Inferior parietal cortex (tissue), 1 donor: ENCODE measurements at regions not wholly inside any gene's neighbourhood (a gene's known extent, or its start where the extent isn't known, plus 50 kb on each side); places are given as distances from the start of the nearest gene placed in this dataset.
A peak's percentile ranks its signal among the peaks of the same experiment; 100 is the strongest.

Source experiments
- DNase-seq: peaks from one replicate; pipeline ENCODE4 v3.0.0-alpha.2; 2016; ENCODE audit errors: extremely low spot score

GRCh38 chr6:2502998-2503674 lies 247.6 kb downstream of the MYLK4 start:
- no peak for DNase-seq

DNA sequence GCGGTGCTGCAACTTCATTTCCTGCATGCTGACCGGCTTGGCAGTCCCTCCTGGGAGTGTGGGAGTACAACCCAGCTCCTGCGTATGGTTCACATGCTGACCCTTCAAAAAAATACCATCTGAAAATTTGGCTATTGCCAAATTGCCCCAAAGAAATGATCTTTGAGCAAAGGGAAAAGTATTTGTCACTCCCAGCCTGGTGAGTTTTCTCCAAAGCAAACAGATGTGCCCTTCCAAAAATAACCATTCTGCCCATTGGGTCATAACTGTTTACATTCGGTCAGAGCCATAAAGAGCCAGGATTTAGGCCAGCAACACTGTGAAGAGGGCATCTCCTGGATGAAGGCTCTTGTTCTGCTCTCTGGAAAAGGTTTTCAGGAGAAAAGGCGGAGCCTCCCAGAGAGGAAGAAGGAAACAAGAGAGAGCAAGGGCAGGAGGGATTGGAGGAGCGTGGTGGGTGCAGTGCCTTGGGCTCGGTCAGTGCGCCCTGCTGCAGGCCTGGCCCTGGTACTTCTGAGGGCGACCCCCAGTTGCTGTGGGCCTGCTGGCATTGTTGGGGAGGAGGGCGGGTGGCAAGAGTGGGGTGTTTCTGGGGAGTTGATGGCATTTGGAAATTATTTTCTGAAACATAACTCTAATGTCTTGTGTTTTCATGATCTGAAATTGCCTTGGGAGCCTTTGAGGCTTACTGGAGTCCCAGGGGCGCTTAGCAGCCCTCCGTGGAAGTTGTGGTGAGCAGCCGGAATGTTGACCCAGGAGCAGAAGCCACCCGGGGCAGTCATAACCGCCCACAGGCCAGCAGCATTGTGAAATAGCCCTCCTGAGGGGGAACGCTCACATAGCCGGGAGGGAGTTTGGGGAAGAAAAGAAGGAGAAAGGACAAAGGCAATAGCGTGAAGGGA lies 248.4 kb downstream of the MYLK4 start:
- DNase-seq, result no peak

DNA sequence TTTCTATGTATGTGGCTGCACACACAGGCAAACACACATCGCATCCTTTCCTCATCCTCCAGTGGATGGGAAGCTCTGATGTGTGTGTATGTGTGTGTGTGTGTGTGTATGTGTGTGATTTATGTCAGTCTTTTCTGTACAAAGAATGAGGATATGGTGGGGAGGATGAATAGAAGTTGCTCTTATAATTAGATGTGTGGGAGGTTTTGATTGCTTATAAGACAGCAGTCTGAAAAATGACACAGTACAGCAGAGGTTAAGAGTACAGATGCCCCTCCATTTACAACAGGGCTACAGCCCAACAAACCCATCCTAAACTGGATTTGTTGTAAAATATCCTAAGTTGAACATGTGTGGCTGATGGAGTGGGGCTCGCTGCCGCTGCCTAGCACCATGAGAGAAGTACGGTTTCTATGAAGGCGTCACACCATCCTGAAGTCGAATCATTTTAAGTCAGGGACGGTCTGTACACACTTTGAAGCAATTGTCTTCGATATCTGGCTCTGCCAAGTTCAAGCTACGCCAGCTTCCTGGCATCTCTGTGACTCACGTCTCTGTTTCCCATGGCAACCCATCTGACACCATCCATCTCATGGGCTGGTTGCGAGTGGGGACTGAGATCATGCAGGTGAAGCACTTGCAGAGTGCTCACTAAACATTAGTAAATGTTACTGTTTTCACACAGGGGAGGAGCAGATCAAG lies 252.6 kb downstream of the MYLK4 start:
- no peak for DNase-seq

GRCh38 chr6:2496291-2496690 lies 250.9 kb upstream of the GMDS start:
- no peak for DNase-seq

DNA sequence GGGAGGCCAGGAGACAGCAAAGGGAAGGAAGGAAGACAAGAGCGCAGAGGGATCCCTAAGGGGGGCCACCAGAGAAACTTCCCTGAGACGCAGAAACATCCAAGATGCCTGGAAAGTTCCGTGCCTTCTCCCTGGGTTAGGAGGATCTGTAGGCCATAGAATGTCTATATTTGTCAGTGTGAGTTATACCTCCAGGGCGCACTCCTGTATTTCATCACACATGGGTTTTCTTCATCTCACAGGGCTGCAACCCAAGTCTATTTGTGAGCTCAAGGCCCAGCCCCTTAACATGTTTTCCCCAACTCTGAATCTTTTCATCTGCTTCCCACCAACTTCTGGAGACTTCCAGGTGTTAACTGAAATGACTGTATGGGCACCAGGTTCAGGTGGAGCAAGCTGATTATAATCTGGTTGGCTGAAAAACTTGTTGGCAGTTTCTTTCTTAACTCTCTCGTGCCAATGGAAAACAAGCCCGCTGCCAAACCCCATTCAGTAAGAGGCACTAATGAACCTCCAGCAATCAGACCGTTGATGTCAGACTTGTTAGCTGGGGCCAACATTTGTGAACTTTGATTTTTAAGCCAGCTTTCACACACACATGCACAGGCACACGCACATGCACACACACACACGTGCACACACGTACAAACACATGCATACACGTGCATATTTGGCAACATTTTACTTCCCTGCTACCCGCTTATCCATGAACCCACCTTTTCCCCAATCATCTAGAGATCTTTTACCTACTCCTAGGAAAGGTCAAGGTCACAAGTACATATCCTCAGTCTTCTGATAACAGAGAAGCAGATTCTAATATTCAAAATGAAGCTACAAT lies 247.5 kb upstream of the GMDS start:
- DNase-seq, result no peak

DNA sequence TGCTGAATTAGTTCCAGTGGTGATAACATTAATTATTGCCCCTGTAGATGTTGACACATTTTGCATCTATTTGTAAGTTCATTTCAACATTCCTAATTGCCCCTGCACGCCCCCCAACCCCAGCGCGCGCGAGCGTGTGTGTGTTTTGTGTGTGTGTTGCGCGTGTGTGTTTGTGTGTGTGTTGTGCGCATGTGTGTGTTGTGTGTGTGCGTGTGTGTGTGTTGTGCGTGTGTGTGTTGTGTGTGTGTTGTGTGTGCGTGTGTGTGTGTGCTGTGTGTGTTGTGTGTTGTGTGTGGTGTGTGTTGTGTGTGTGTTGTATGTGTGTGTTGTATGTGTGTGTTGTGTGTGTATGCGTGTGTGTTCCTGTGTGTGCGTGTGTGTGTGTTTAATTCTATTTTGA lies 245.7 kb upstream of the GMDS start:
- DNase-seq, result no peak

GRCh38 chr6:2488578-2488977 lies 243.2 kb upstream of the GMDS start:
- DNase-seq, result no peak

GRCh38 chr6:2485116-2485515 lies 239.7 kb upstream of the GMDS start:
- no peak for DNase-seq

DNA sequence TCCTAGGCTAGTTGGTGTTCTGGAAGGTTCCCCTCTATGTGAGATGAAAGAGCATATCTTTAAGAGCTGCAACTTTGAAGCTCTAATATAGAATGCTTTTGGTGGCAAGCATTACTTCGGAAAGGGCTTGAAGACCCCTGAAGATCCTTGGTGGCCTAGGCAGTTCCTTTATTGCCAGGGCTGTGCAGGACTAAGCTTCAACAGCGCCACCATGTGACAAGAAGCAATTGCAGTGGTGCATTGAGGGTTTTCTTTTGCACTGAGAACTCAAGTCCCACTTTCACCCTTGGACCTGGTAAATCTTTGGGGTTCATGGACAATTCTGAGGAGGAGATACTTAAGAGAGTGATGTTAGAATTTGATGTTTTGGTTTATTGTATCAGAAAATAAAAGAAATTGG lies 237.4 kb upstream of the GMDS start:
- DNase-seq, result no peak

DNA sequence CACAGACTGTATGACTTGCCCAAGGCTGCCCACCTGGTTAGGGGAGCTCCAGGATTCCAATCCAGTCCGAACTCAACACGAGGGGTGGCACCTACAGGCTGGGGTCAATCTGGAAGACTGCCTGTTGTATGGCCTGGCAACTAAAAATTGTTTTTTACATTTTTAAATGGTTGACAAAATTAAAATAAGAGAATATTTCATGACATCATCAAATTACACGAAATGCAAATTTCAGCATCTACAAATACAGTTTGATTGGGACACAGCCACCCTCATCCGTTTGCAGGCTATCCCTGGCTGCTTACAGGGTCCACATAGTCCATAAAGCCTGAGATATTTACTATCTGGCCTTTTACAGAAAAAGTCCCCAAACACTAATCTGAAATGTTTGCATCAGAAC lies 235.9 kb upstream of the GMDS start:
- no peak for DNase-seq

GRCh38 chr6:2480267-2480966 lies 235.0 kb upstream of the GMDS start:
- DNase-seq, result peak; percentile 58

GRCh38 chr6:2478200-2478599 lies 232.8 kb upstream of the GMDS start:
- no peak for DNase-seq

GRCh38 chr6:2477666-2478065 lies 232.3 kb upstream of the GMDS start:
- DNase-seq, result no peak

GRCh38 chr6:2477250-2477649 lies 231.8 kb upstream of the GMDS start:
- DNase-seq, result no peak

DNA sequence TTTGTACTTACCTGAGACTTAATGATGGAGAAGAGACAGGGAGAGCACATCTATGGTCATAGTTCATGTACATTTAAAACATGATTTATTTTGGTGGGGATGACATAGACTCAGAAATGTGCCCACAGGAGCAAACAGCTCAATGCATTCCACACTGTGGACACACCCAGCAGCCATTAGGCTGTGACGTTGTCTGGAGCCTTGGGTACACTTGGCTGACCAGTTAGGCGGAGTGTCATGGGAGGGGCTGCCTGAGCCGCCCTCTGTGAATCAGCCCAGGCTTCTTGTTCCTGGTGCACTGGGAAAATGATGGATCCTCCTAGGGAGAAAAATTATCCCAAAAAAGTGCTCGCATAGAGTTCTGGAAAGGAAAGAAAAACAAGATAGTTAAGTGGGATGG lies 231.0 kb upstream of the GMDS start:
- DNase-seq, result no peak

DNA sequence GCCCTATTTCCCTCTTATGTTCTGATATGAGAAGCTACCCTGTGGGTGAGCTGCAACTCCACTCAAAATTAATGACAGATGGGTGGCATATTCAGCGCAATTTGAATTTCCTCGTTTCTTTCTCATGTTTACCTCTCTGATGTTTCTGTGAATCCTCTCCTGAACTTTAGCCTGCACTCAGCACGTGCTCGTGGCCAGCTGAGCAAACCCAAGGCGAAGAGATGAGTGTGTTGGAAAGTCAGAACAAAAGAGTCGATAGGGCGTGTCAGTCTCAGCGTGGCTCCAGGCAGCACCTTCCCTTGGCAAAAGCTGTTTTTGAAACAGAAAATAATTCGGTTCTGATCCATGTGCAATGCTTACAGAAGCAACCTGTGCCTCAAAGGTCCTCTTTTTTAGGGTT lies 226.1 kb upstream of the GMDS start:
- no peak for DNase-seq

GRCh38 chr6:2469428-2469827 lies 224.0 kb upstream of the GMDS start:
- no peak for DNase-seq

- DNase-seq, result no peak
These were observed 223.2 kb upstream of the GMDS start for GRCh38 chr6:2468601-2468955.

DNA sequence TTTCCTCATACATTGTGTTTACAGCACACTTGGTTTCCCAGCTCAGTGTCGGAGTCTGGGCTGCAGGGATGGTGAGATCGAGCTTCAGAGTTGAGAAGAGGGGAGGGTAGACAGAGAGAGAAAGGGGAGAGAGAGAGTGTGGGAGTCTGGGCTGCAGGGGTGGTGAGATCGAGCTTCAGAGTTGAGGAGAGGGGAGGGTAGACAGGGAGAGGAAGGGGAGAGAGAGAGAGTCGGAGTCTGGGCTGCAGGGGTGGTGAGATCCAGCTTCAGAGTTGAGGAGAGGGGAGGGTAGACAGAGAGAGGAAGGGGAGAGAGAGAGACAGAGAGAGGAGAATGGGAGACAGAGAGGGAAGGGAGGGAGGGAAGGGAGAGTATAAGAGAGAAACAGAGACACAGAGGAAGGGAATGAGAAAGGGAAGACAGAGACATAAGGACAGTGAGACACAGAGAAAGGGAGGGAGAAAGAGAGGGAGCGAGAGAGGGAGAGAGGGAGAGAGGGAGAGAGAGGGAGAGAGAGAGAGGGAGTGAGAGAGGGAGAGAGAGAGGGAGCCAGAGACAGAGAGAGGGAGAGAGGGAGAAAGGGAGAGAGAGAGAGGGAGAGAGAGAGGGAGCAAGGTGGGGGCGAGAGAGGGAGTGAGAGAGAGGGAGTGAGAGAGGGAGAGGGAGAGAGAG lies 222.7 kb upstream of the GMDS start:
- DNase-seq, result no peak

- DNase-seq, result no peak
These were observed 219.9 kb upstream of the GMDS start for GRCh38 chr6:2465336-2465735.

GRCh38 chr6:2464641-2465040 lies 219.2 kb upstream of the GMDS start:
- DNase-seq, result no peak
